Skeletal muscle satellite cell (primary cell): ENCODE measurements at regions not wholly inside any gene's neighbourhood (a gene's known extent, or its start where the extent isn't known, plus 50 kb on each side); places are given as distances from the start of the nearest gene placed in this dataset.

Source experiments
- H3K27me3 ChIP-seq: 2 replicates; pipeline ENCODE4 v1.7.0; 2013; ENCODE audit warnings: low read length; ENCODE audit not compliant: control insufficient read depth, insufficient read depth
- H3K36me3 ChIP-seq: 2 replicates; pipeline ENCODE4 v1.7.0; 2013; ENCODE audit warnings: mild to moderate bottlenecking, control low read depth, low read length; ENCODE audit not compliant: insufficient read depth
- H3K4me1 ChIP-seq: 2 replicates; pipeline ENCODE4 v1.7.0; 2013; ENCODE audit warnings: low read length; ENCODE audit not compliant: control insufficient read depth, insufficient read depth
- H3K4me2 ChIP-seq: 2 replicates; pipeline ENCODE4 v1.7.0; 2013; ENCODE audit warnings: mild to moderate bottlenecking, low read length
- H3K4me3 ChIP-seq: 2 replicates; pipeline ENCODE4 v1.7.0; 2013; ENCODE audit warnings: low read length
- H3K9ac ChIP-seq: 2 replicates; pipeline ENCODE4 v1.7.0; 2013; ENCODE audit warnings: mild to moderate bottlenecking, low read depth, low read length, moderate library complexity
- H3K9me3 ChIP-seq: replicated peaks from 2 replicates; pipeline ENCODE4 v1.7.0; 2013; ENCODE audit warnings: mild to moderate bottlenecking, control low read depth, low read length

GRCh38 chr18:56161566-56162260 is 476.7 kb downstream of the TXNL1 start:
- Histone ChIP-seq H3K4me1 (peaks cover 13% of the 10 kb centered on the region), H3K9me3 (no peaks in the 10 kb centered on the region), H3K27me3 (no peaks in the 10 kb centered on the region), H3K36me3 (no peaks in the 10 kb centered on the region), H3K4me3 (no peak overlapping the region), H3K9ac (no peak overlapping the region), H3K4me2 (no peak overlapping the region)

- Histone ChIP-seq H3K4me1 (peaks cover 11% of the 10 kb centered on the region), H3K9ac (no peak overlapping the region), H3K4me2 (no peak overlapping the region)
Measured at GRCh38 chr18:56158676-56159075, 479.7 kb downstream of the TXNL1 start.

GRCh38 chr18:56157541-56157940 is 480.9 kb downstream of the TXNL1 start:
- no peak overlapping the region for H3K4me2 ChIP-seq
- no peaks in the 10 kb centered on the region for H3K9me3 ChIP-seq
- no peak overlapping the region for H3K4me3 ChIP-seq
- H3K36me3 ChIP-seq = no peaks in the 10 kb centered on the region
- peaks cover 7% of the 10 kb centered on the region for H3K4me1 ChIP-seq
- H3K9ac ChIP-seq = no peak overlapping the region
- no peaks in the 10 kb centered on the region for H3K27me3 ChIP-seq

More at GRCh38 chr18:56158676-56159075, 479.7 kb downstream of the TXNL1 start:
- no peaks in the 10 kb centered on the region for H3K27me3 ChIP-seq
- no peaks in the 10 kb centered on the region for H3K36me3 ChIP-seq
- no peak overlapping the region for H3K4me3 ChIP-seq
- H3K9me3 ChIP-seq = no peaks in the 10 kb centered on the region

- Histone ChIP-seq H3K4me2 (no peak overlapping the region), H3K4me3 (no peak overlapping the region), H3K9ac (no peak overlapping the region), H3K36me3 (no peaks in the 10 kb centered on the region), H3K27me3 (no peaks in the 10 kb centered on the region), H3K9me3 (no peaks in the 10 kb centered on the region), H3K4me1 (peaks cover 13% of the 10 kb centered on the region)
Measured at GRCh38 chr18:56152551-56153310, 485.7 kb downstream of the TXNL1 start.

- Histone ChIP-seq H3K4me2 (no peak overlapping the region), H3K27me3 (no peaks in the 10 kb centered on the region), H3K4me1 (peaks cover 29% of the 10 kb centered on the region), H3K4me3 (no peak overlapping the region), H3K36me3 (no peaks in the 10 kb centered on the region), H3K9ac (no peak overlapping the region), H3K9me3 (no peaks in the 10 kb centered on the region)
Measured at GRCh38 chr18:56148373-56148772, 490.0 kb downstream of the TXNL1 start.

- Histone ChIP-seq H3K4me3 (no peak overlapping the region), H3K4me2 (peak overlapping the region; percentile 14), H3K9ac (no peak overlapping the region), H3K4me1 (peaks cover 29% of the 10 kb centered on the region), H3K36me3 (no peaks in the 10 kb centered on the region), H3K9me3 (no peaks in the 10 kb centered on the region), H3K27me3 (no peaks in the 10 kb centered on the region)
Measured at GRCh38 chr18:56146565-56146964, 491.8 kb downstream of the TXNL1 start.

GRCh38 chr18:56142001-56142400 is 496.4 kb downstream of the TXNL1 start:
- no peaks in the 10 kb centered on the region for H3K36me3 ChIP-seq
- no peaks in the 10 kb centered on the region for H3K9me3 ChIP-seq
- H3K4me3 ChIP-seq = no peak overlapping the region
- H3K4me1 ChIP-seq = peaks cover 28% of the 10 kb centered on the region
- H3K27me3 ChIP-seq = no peaks in the 10 kb centered on the region
- H3K9ac ChIP-seq = no peak overlapping the region
- H3K4me2 ChIP-seq = no peak overlapping the region

GRCh38 chr18:56139792-56140254 is 498.6 kb downstream of the TXNL1 start:
- peak overlapping the region; percentile 49 for H3K4me2 ChIP-seq
- H3K36me3 ChIP-seq = no peaks in the 10 kb centered on the region
- H3K9ac ChIP-seq = peak overlapping the region; percentile 49
- no peak overlapping the region for H3K4me3 ChIP-seq
- no peaks in the 10 kb centered on the region for H3K9me3 ChIP-seq
- H3K4me1 ChIP-seq = peaks cover 18% of the 10 kb centered on the region
- no peaks in the 10 kb centered on the region for H3K27me3 ChIP-seq

- H3K9ac ChIP-seq = peak overlapping the region; percentile 49
- H3K4me2 ChIP-seq = peak overlapping the region; percentile 49
- H3K27me3 ChIP-seq = no peaks in the 10 kb centered on the region
- H3K9me3 ChIP-seq = no peaks in the 10 kb centered on the region
- H3K4me1 ChIP-seq = peaks cover 18% of the 10 kb centered on the region
- no peaks in the 10 kb centered on the region for H3K36me3 ChIP-seq
- H3K4me3 ChIP-seq = no peak overlapping the region
Measured at GRCh38 chr18:56139372-56139771, 499.0 kb downstream of the TXNL1 start.

GRCh38 chr18:56136105-56136504 is 502.3 kb downstream of the TXNL1 start:
- peaks cover 18% of the 10 kb centered on the region for H3K4me1 ChIP-seq
- no peaks in the 10 kb centered on the region for H3K27me3 ChIP-seq
- H3K36me3 ChIP-seq = no peaks in the 10 kb centered on the region
- no peaks in the 10 kb centered on the region for H3K9me3 ChIP-seq
- no peak overlapping the region for H3K9ac ChIP-seq
- H3K4me2 ChIP-seq = no peak overlapping the region
- no peak overlapping the region for H3K4me3 ChIP-seq

GRCh38 chr18:56130481-56130880 is 507.9 kb downstream of the TXNL1 start:
- H3K36me3 ChIP-seq = no peaks in the 10 kb centered on the region
- H3K4me3 ChIP-seq = no peak overlapping the region
- H3K27me3 ChIP-seq = no peaks in the 10 kb centered on the region
- H3K9me3 ChIP-seq = no peaks in the 10 kb centered on the region
- no peaks in the 10 kb centered on the region for H3K4me1 ChIP-seq
- no peak overlapping the region for H3K9ac ChIP-seq
- no peak overlapping the region for H3K4me2 ChIP-seq
